GM23338 (cell line): ENCODE measurements at regions not wholly inside any gene's neighbourhood (a gene's known extent, or its start where the extent isn't known, plus 50 kb on each side); places are given as distances from the start of the nearest gene placed in this dataset.

Experiments used
- EZH2 ChIP-seq: fragments of 200-600 bp; sonication (generic); IDR thresholded peaks from one replicate; pipeline ENCODE4 v1.8.0; 2017; ENCODE audit warnings: antibody characterized with exemption, mild to moderate bottlenecking, low read depth; ENCODE audit not compliant: unreplicated experiment
- POLR2AphosphoS5 ChIP-seq: IDR thresholded peaks from 2 replicates; pipeline ENCODE4 v1.6.1; 2016; ENCODE audit warnings: antibody characterized with exemption, low read depth
- STAT1 ChIP-seq: IDR thresholded peaks from one replicate; pipeline ENCODE4 v1.6.1; 2016; ENCODE audit warnings: antibody characterized with exemption; ENCODE audit not compliant: unreplicated experiment
- ZNF114 ChIP-seq: fragments of 250-450 bp; sonication (Bioruptor Pico); IDR thresholded peaks from 2 replicates; pipeline ENCODE4 v1.5.0; 2020; ENCODE audit warnings: mild to moderate bottlenecking, moderate library complexity
- ZNF331 ChIP-seq: fragments of 250-450 bp; sonication (Bioruptor Pico); IDR thresholded peaks from 2 replicates; pipeline ENCODE4 v1.5.0; 2020; ENCODE audit warnings: low read depth, mild to moderate bottlenecking, moderate library complexity
- TF ChIP-seq, protein P1 (sequence below), 2 experiments: fragments of 200-600 bp in 1 of 2; sonication (generic) in 1 of 2; conservative IDR thresholded peaks; 2 replicates each; pipeline versions ENCODE4 v1.5.1 to v1.6.1; 2016 to 2017; ENCODE audit warnings: antibody characterized with exemption in 2 of 2, low read depth in 2 of 2, mild to moderate bottlenecking in 2 of 2, moderate library complexity in 1 of 2

DNA sequence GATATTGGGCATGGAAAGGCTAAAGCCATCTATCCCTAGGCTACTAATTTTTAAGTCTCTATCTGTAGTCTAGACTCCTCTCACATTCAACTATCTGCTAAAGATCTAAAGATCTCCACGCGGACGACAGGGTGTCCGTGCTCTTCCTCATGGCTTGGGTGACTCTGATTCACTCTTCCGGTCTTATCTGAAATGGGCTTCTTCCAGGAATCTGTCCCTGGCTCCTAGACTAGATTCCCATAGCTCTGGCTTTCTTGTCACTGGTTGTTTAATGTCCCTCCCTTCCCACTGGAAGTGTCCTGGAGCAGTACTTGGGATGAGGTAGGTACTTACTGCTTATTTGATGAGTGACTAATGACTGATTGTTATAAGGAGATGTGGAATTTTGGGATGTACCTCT, 62.0 kb upstream of the PODXL start:
- TF ChIP-seq, protein P1, sequence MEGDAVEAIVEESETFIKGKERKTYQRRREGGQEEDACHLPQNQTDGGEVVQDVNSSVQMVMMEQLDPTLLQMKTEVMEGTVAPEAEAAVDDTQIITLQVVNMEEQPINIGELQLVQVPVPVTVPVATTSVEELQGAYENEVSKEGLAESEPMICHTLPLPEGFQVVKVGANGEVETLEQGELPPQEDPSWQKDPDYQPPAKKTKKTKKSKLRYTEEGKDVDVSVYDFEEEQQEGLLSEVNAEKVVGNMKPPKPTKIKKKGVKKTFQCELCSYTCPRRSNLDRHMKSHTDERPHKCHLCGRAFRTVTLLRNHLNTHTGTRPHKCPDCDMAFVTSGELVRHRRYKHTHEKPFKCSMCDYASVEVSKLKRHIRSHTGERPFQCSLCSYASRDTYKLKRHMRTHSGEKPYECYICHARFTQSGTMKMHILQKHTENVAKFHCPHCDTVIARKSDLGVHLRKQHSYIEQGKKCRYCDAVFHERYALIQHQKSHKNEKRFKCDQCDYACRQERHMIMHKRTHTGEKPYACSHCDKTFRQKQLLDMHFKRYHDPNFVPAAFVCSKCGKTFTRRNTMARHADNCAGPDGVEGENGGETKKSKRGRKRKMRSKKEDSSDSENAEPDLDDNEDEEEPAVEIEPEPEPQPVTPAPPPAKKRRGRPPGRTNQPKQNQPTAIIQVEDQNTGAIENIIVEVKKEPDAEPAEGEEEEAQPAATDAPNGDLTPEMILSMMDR (conservative IDR thresholded peaks at IDR 0.05; ENCODE audit: low read depth in 2 of 2): no peak
- TF ChIP-seq STAT1: no peak
- no peak for TF ChIP-seq EZH2
- TF ChIP-seq ZNF331 (CRISPR knock-in tag): no peak
- no peak for TF ChIP-seq ZNF114
- TF ChIP-seq POLR2AphosphoS5: no peak
